T47D (cell line): ENCODE measurements at regions not wholly inside any gene's neighbourhood (a gene's known extent, or its start where the extent isn't known, plus 50 kb on each side); places are given as distances from the start of the nearest gene placed in this dataset.

Experiments
- DNase-seq, 2 experiments: peaks; one replicate each; pipeline versions ENCODE4 v3.0.0 to v3.0.0-alpha.2; 2011 to 2012; ENCODE audit warnings: low read depth in 1 of 2, low spot score in 1 of 2
- JUND ChIP-seq: IDR thresholded peaks from 2 replicates; pipeline ENCODE4 v1.6.1; 2012; ENCODE audit warnings: low read depth
- in situ Hi-C: cut with HindIII; loops from 2 replicates; pipeline ENCODE4 v1.10.0; 2016; ENCODE audit warnings: low sequenced_read_pairs, low pct_unique_long_range_greater_than_20kb

DNA sequence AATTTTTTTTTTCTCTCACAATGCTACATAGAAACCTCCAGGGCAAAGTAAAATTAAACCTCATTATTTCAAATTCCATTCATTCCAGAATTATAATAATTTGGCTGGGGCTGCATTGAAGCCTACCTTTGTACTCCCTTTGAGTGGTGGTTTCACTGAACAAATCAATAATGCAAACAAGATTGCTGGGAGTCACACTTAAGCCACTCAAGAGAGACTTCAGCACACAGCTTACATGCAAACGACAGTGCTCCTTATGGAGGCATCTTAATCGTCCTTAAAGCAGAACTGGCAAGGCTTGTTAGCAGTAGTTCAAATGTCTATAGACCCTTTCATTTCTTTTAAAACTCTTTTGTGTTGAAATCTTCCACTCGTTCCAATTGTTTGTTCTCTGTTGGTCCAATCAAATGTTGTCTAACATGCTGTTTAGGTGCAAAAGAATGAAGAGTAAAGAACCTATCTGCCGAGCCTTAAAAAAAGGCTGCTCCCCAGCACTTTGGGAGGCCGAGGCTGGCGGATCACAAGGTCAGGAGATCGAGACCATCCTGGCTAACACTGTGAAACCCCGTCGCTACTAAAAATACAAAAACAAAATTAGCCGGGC, 294.9 kb downstream of the FGFR2 start:
- no peak for TF ChIP-seq JUND
- no peak for DNase-seq
- in situ Hi-C loops: no loop called here

DNA sequence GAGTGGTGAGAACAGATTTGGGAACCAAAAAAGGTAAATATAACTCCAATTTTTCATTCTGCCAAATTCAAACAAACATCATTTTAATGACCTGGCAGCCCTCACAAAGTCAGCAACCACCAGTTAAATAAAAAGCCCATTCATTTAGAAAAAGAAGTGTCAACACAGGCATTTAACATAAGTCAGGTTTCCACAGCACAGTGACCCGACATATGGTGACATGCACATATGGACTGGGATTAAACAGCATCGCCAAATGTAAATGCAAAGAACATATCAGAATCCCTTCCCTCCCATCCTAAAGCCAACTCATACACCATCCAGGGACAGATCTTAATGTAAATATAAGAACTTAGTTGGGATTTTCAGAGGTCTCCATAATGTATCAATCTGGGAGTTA, 293.2 kb downstream of the FGFR2 start:
- no peak for DNase-seq
- TF ChIP-seq JUND: no peak
- in situ Hi-C loops: no loop called here

- no peak for TF ChIP-seq JUND
- no peak for DNase-seq
- in situ Hi-C loops: no loop called here
Observed at GRCh38 chr10:121306159-121306673, 292.0 kb downstream of the FGFR2 start.

DNA sequence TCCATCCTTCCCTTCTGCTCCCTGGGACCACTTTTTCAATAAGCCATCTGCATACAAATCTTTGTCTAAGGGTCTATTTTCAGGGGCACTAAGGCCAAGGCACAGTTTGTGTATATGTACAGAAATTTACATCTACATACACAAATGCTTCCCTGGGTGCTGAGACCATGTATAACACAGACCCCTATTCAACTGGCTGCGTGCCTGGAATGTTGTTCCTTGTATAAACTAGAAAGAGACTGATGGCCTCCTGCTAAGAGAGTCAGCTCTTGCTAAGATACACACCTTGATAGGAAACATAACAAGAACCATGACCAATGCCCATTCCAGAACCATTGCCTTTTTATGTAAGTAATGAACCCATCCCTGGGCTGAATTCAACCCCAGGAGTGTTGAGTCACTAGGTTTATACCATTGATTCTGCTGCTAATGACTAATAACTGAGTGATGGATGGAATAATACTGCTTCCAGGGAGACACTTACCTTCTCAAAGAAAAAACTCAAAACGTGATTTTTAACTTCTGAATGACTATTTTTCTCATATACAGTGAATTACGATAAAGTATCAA, 290.7 kb downstream of the FGFR2 start:
- no peak for TF ChIP-seq JUND
- in situ Hi-C loops: no loop called here
- no peak for DNase-seq

- DNase-seq: no peak
- TF ChIP-seq JUND: no peak
- in situ Hi-C loops: no loop called here
Observed at GRCh38 chr10:121308020-121308419, 290.2 kb downstream of the FGFR2 start.

DNA sequence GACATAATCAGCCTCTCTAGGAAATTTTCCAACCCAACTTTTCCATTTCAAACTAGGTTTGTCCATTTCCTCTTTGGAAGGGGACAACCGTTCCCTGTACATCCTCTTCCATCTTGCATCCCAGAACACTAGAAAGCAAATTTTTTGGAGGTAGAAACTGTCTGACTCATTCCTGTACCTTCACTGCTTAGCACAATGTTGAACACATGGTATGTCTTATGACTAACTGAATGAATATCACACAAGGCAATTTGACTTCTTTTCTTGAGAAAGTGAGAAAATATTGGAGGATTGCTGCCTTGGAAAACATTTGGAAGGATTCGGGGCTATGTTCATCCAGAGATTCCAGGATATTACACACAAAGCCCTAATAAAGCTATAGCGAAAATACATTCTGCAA, 289.1 kb downstream of the FGFR2 start:
- TF ChIP-seq JUND: no peak
- in situ Hi-C loops: no loop called here
- DNase-seq: no peak

- in situ Hi-C loops: no loop called here
- DNase-seq: peak in 1 of 2 experiments; percentile 29
- no peak for TF ChIP-seq JUND
Observed at GRCh38 chr10:121310151-121310711, 288.0 kb downstream of the FGFR2 start.

DNA sequence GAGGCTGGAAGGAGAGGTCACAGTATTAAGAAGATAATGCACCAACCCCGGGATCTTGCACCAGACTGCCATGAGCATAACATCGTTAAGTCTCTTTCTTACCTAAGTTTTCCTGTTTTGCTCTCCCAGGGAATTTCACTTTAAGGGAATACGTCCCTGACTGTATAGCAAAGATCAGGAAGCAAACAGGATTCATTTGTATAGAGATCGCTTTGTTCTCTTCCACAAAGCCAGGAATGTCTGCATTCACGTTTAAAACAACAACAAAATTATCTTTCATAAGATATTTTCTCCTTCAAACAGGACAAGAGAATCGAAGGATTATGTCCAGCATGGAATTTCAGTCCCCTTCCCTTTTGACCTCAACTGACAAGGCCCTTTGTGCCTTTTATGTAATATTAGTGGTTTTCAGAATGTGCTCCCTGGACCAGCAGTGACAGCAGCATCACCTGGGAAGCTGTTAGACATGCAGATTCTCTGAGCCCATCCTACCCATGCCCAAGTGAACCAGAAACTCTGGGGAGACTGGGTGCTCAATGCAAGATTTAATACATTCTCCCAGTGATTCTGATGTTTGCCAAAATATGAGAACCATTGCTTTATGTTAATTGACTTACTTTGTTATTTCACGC, 286.3 kb downstream of the FGFR2 start:
- no peak for TF ChIP-seq JUND
- in situ Hi-C loops: no loop called here
- DNase-seq: no peak

DNA sequence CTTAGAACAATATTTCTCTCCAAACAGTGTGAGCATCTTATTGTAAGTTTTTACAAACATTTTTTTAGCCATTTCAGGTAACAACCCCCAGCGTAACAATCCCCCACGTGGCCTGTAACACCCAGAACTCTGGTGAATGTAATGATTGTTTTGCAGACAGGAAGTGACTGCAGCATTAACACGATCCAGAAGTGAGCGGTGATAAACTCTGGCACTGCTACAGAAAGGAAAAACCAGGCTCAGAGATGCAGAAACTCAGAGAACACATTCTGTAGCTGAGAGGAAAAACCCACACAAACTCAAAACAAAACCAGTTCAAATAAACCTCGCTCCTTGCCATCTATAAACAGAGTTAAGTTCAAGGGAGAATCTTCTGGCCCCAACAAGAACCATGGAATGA, 285.7 kb downstream of the FGFR2 start:
- TF ChIP-seq JUND: no peak
- in situ Hi-C loops: no loop called here
- DNase-seq: no peak

DNA sequence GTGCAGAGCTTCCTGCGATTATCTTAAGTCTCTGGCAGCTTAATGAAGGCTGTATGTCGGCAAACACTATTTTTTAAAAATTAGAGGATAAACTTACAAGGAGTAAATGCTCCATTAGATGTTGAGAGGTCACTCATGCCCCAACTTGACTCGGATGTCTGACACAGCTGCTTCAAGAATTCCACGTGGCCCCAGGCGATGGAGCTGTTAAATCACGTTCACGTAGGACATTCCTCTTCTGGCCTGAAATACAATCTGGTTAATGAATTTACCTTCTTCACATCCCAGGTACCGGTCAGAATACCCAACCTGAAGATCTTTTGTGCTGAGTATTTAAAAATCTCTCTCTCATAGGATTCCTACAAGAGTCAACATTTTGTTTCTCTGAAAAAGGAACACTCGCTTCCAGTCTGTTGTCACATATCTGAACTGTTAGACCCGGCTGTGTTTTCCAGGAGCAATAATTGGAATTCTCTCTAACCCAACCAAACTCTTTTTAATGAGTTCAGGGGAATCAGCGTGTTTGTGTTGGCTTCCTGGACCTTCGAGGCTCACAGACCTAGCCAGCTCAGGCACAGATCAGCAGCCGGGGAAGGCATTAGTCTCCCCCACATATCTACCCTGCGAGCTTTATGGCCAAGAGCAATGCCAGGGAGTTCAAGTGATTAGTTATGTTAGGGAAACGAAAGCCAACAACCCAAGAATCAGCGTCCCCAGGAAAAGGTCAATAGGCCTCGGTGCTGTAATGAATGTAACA, 284.9 kb downstream of the FGFR2 start:
- in situ Hi-C loops: no loop called here
- no peak for DNase-seq
- TF ChIP-seq JUND: no peak

- no peak for TF ChIP-seq JUND
- DNase-seq: no peak
- in situ Hi-C loops: no loop called here
Observed at GRCh38 chr10:121316432-121316831, 281.8 kb downstream of the FGFR2 start.

GRCh38 chr10:121317374-121317773, 280.9 kb downstream of the FGFR2 start:
- no peak for TF ChIP-seq JUND
- in situ Hi-C loops: no loop called here
- no peak for DNase-seq
